ENCODE measurements at regions not wholly inside any gene's neighbourhood (a gene's known extent, or its start where the extent isn't known, plus 50 kb on each side); places are given as distances from the start of the nearest gene placed in this dataset.

DNA sequence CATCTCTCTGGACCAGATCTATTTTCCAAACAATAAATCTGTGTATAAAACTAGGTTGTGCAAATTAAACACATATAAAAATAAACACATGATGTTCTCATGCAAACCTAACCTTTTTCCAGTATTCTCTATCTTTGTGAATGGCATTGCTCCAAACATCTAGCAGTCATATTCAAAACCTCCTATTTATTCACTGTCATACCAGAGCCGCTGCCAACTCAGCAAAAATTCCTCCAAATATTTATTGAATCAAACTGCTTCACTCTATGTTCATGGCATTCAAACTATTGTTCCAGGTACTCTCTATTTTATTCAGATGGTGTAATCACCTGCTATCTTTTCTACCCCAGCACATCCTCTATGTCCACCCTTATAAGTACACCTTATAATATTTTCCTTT is 652.1 kb upstream of the RIOK2 start:
- no peak for ATAC-seq (ENCODE audit: low FRiP score)
- no peak for TF ChIP-seq CTCF (IDR thresholded peaks at IDR 0.05)
- DNase-seq (ENCODE audit: low spot score): no peak

GRCh38 chr5:97836816-97837215 is 653.8 kb upstream of the RIOK2 start:
- ATAC-seq (ENCODE audit: low FRiP score) (no peak), DNase-seq (ENCODE audit: low spot score) (no peak)
- no peak for TF ChIP-seq CTCF (IDR thresholded peaks at IDR 0.05)

- DNase-seq (ENCODE audit: low spot score) (no peak), ATAC-seq (ENCODE audit: low FRiP score) (peak; percentile 68)
- TF ChIP-seq CTCF (IDR thresholded peaks at IDR 0.05): no peak
Observed at GRCh38 chr5:97838214-97838613, 655.2 kb upstream of the RIOK2 start.

- no peak for ATAC-seq (ENCODE audit: low FRiP score)
- no peak for TF ChIP-seq CTCF (IDR thresholded peaks at IDR 0.05)
- DNase-seq (ENCODE audit: low spot score): no peak
Observed at GRCh38 chr5:97839341-97840086, 656.5 kb upstream of the RIOK2 start.

GRCh38 chr5:97840643-97841042 is 657.6 kb upstream of the RIOK2 start:
- TF ChIP-seq CTCF (IDR thresholded peaks at IDR 0.05): no peak
- ATAC-seq (ENCODE audit: low FRiP score) (no peak), DNase-seq (ENCODE audit: low spot score) (no peak)

- no peak for TF ChIP-seq CTCF (IDR thresholded peaks at IDR 0.05)
- DNase-seq (ENCODE audit: low spot score) (no peak), ATAC-seq (ENCODE audit: low FRiP score) (no peak)
Observed at GRCh38 chr5:97842687-97843086, 659.6 kb upstream of the RIOK2 start.

GRCh38 chr5:97844797-97845196 is 661.8 kb upstream of the RIOK2 start:
- no peak for DNase-seq (ENCODE audit: low spot score)
- ATAC-seq (ENCODE audit: low FRiP score): no peak
- no peak for TF ChIP-seq CTCF (IDR thresholded peaks at IDR 0.05)
